ENCODE measurements at regions not wholly inside any gene's neighbourhood (a gene's known extent, or its start where the extent isn't known, plus 50 kb on each side); places are given as distances from the start of the nearest gene placed in this dataset.

- no peaks in the 10 kb centered on the region for H3K9me2 ChIP-seq (replicated peaks; ENCODE audit: low read depth, low read length)
- no peak overlapping the region for H2AFZ ChIP-seq (ENCODE audit: low read length)
- no peak overlapping the region for H3K4me3 ChIP-seq (ENCODE audit: low read length, poor library complexity, severe bottlenecking)
- H3K4me2 ChIP-seq (ENCODE audit: low read depth, low read length, poor library complexity, severe bottlenecking), result no peak overlapping the region
- no peaks in the 10 kb centered on the region for H3K27me3 ChIP-seq (ENCODE audit: insufficient read depth, low read length, poor library complexity, severe bottlenecking)
- no peaks in the 10 kb centered on the region for H3K9me3 ChIP-seq (ENCODE audit: insufficient read depth, low read depth, low read length)
- H3F3A ChIP-seq (ENCODE audit: low read depth), result no peaks in the 10 kb centered on the region
- peaks cover 57% of the 10 kb centered on the region for H3K79me2 ChIP-seq (ENCODE audit: insufficient read depth, low read length)
- no peaks in the 10 kb centered on the region for H4K20me1 ChIP-seq (ENCODE audit: insufficient read depth, low read length, poor library complexity, severe bottlenecking)
- peaks cover 3% of the 10 kb centered on the region for H3K4me1 ChIP-seq (ENCODE audit: insufficient read depth, low read length, poor library complexity, severe bottlenecking)
- H3K9ac ChIP-seq (ENCODE audit: low read depth, low read length, poor library complexity, severe bottlenecking), result no peak overlapping the region
- TF ChIP-seq CTCF (conservative IDR thresholded peaks at IDR 0.05; ENCODE audit: low read length) (no peak), EZH2phosphoT487 (IDR thresholded peaks at IDR 0.05; ENCODE audit: borderline replicate concordance) (no peak)
- H3K36me3 ChIP-seq (ENCODE audit: insufficient read depth, low read length), result peaks cover 61% of the 10 kb centered on the region
These were observed 113.0 kb upstream of the DMRT1 start for GRCh38 chr9:728535-728934.

GRCh38 chr9:731474-731873, 110.0 kb upstream of the DMRT1 start:
- no peak overlapping the region for H2AFZ ChIP-seq (ENCODE audit: low read length)
- H3K27me3 ChIP-seq (ENCODE audit: insufficient read depth, low read length, poor library complexity, severe bottlenecking), result no peaks in the 10 kb centered on the region
- TF ChIP-seq CTCF (conservative IDR thresholded peaks at IDR 0.05; ENCODE audit: low read length), result no peak
- TF ChIP-seq EZH2phosphoT487 (IDR thresholded peaks at IDR 0.05; ENCODE audit: borderline replicate concordance), result no peak
- H3K79me2 ChIP-seq (ENCODE audit: insufficient read depth, low read length), result peaks cover 35% of the 10 kb centered on the region; the same call in 1 of the 2 replicates
- no peak overlapping the region for H3K9ac ChIP-seq (ENCODE audit: low read depth, low read length, poor library complexity, severe bottlenecking)
- no peaks in the 10 kb centered on the region for H3K9me3 ChIP-seq (ENCODE audit: insufficient read depth, low read depth, low read length)
- H3K4me2 ChIP-seq (ENCODE audit: low read depth, low read length, poor library complexity, severe bottlenecking), result no peak overlapping the region
- no peaks in the 10 kb centered on the region for H3F3A ChIP-seq (ENCODE audit: low read depth)
- no peaks in the 10 kb centered on the region for H3K9me2 ChIP-seq (replicated peaks; ENCODE audit: low read depth, low read length)
- H3K4me3 ChIP-seq (ENCODE audit: low read length, poor library complexity, severe bottlenecking), result no peak overlapping the region
- H3K4me1 ChIP-seq (ENCODE audit: insufficient read depth, low read length, poor library complexity, severe bottlenecking), result no peaks in the 10 kb centered on the region
- H4K20me1 ChIP-seq (ENCODE audit: insufficient read depth, low read length, poor library complexity, severe bottlenecking), result no peaks in the 10 kb centered on the region
- H3K36me3 ChIP-seq (ENCODE audit: insufficient read depth, low read length), result peaks cover 79% of the 10 kb centered on the region

- Histone ChIP-seq H3K9me2 (replicated peaks; ENCODE audit: low read depth, low read length) (no peaks in the 10 kb centered on the region), H3F3A (ENCODE audit: low read depth) (no peaks in the 10 kb centered on the region), H3K4me1 (ENCODE audit: insufficient read depth, low read length, poor library complexity, severe bottlenecking) (peaks cover 18% of the 10 kb centered on the region), H3K27me3 (ENCODE audit: insufficient read depth, low read length, poor library complexity, severe bottlenecking) (no peaks in the 10 kb centered on the region), H3K9ac (ENCODE audit: low read depth, low read length, poor library complexity, severe bottlenecking) (no peak overlapping the region), H3K4me3 (ENCODE audit: low read length, poor library complexity, severe bottlenecking) (no peak overlapping the region), H3K4me2 (ENCODE audit: low read depth, low read length, poor library complexity, severe bottlenecking) (no peak overlapping the region), H3K79me2 (ENCODE audit: insufficient read depth, low read length) (peaks cover 22% of the 10 kb centered on the region; the same call in 1 of the 2 replicates), H4K20me1 (ENCODE audit: insufficient read depth, low read length, poor library complexity, severe bottlenecking) (no peaks in the 10 kb centered on the region), H3K9me3 (ENCODE audit: insufficient read depth, low read depth, low read length) (no peaks in the 10 kb centered on the region), H2AFZ (ENCODE audit: low read length) (no peak overlapping the region), H3K36me3 (ENCODE audit: insufficient read depth, low read length) (peaks cover 86% of the 10 kb centered on the region)
- TF ChIP-seq EZH2phosphoT487 (IDR thresholded peaks at IDR 0.05; ENCODE audit: borderline replicate concordance), result no peak
- TF ChIP-seq CTCF (conservative IDR thresholded peaks at IDR 0.05; ENCODE audit: low read length), result no peak
These were observed 106.5 kb upstream of the DMRT1 start for GRCh38 chr9:734831-735511.
